Fibroblast of mammary gland (primary cell): ENCODE measurements at regions not wholly inside any gene's neighbourhood (a gene's known extent, or its start where the extent isn't known, plus 50 kb on each side); places are given as distances from the start of the nearest gene placed in this dataset.
A peak's percentile ranks its signal among the peaks of the same experiment; 100 is the strongest.

Experiments used
- DNase-seq: peaks from one replicate; pipeline ENCODE4 v3.0.0-alpha.2; 2010; ENCODE audit warnings: low read depth
- H3K4me3 ChIP-seq: 2 replicates; pipeline ENCODE4 v1.5.1; 2011; ENCODE audit warnings: low read depth, mild to moderate bottlenecking, low read length, moderate library complexity; ENCODE audit not compliant: control insufficient read depth
- CTCF ChIP-seq: conservative IDR thresholded peaks from 2 replicates; pipeline ENCODE4 v1.5.1; 2011; ENCODE audit warnings: low read depth, low read length, inconsistent platforms; ENCODE audit not compliant: control insufficient read depth, insufficient read depth

DNA sequence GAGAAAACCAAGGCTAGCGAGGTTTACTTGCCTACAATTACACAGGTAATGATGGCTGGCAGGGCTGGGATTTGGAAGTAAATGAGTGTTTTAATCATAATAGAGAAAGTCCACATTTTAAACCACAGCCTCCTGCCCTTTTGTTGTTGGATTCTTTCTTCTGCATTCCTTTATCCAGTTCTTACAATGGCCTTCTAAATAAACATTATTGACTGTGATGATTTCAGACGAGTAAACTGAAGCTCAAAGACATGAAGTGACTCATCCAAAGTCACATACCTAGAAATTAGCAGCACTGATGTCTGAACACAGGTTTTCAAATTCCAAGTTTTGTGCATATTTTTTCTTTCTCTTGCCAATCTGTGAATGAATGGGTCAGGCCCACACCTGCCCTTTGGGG, 51.2 kb upstream of the C1QTNF7 start:
- no peak overlapping the region for H3K4me3 ChIP-seq
- DNase-seq = peak; percentile 22
- no peak for TF ChIP-seq CTCF
